ENCODE measurements at regions not wholly inside any gene's neighbourhood (a gene's known extent, or its start where the extent isn't known, plus 50 kb on each side); places are given as distances from the start of the nearest gene placed in this dataset.

GRCh38 chr19:31071136-31071855 is 277.9 kb downstream of the TSHZ3 start:
- Mint-ChIP-seq H3K9me3 (no peaks in the 10 kb centered on the region), H3K27ac (no peak overlapping the region), H3K27me3 (peaks cover 12 to 33% of the 10 kb centered on the region in 2 donors), H3K36me3 (no peaks in the 10 kb centered on the region), H3K4me1 (no peaks in the 10 kb centered on the region), H3K4me3 (no peak overlapping the region)
- H3K9me3 ChIP-seq (ENCODE audit: low read length): no peaks in the 10 kb centered on the region
- ChIA-PET POLR2A (no interaction called here), CTCF (no interaction called here)
- H3K4me1 ChIP-seq (ENCODE audit: insufficient read depth, low read length): no peaks in the 10 kb centered on the region
- no peak overlapping the region for H3K4me3 ChIP-seq (ENCODE audit: low read length)
- no peak overlapping the region for H3K27ac ChIP-seq (ENCODE audit: low read depth, low read length)
- DNase-seq: no peak
- no peaks in the 10 kb centered on the region for H3K27me3 ChIP-seq (ENCODE audit: insufficient read depth, low read length, poor library complexity, severe bottlenecking)
- H3K36me3 ChIP-seq (ENCODE audit: insufficient read depth, low read length): no peaks in the 10 kb centered on the region

- no peak overlapping the region for H3K4me3 ChIP-seq (ENCODE audit: low read length)
- Mint-ChIP-seq H3K27ac (no peak overlapping the region), H3K27me3 (peaks cover 9 to 33% of the 10 kb centered on the region in 2 donors), H3K4me3 (no peak overlapping the region), H3K36me3 (no peaks in the 10 kb centered on the region), H3K9me3 (no peaks in the 10 kb centered on the region), H3K4me1 (no peaks in the 10 kb centered on the region)
- no peak overlapping the region for H3K27ac ChIP-seq (ENCODE audit: low read depth, low read length)
- ChIA-PET CTCF (no interaction called here), POLR2A (no interaction called here)
- H3K9me3 ChIP-seq (ENCODE audit: low read length): no peaks in the 10 kb centered on the region
- DNase-seq: no peak
- no peaks in the 10 kb centered on the region for H3K36me3 ChIP-seq (ENCODE audit: insufficient read depth, low read length)
- H3K27me3 ChIP-seq (ENCODE audit: insufficient read depth, low read length, poor library complexity, severe bottlenecking): no peaks in the 10 kb centered on the region
- H3K4me1 ChIP-seq (ENCODE audit: insufficient read depth, low read length): no peaks in the 10 kb centered on the region
These were observed 278.8 kb downstream of the TSHZ3 start for GRCh38 chr19:31070146-31071065.

- ChIA-PET POLR2A (no interaction called here), CTCF (no interaction called here)
- no peak overlapping the region for H3K4me3 Mint-ChIP-seq
- Histone ChIP-seq H3K27me3 (ENCODE audit: insufficient read depth, low read length, poor library complexity, severe bottlenecking) (no peaks in the 10 kb centered on the region), H3K27ac (ENCODE audit: low read depth, low read length) (no peak overlapping the region), H3K4me3 (ENCODE audit: low read length) (no peak overlapping the region), H3K4me1 (ENCODE audit: insufficient read depth, low read length) (no peaks in the 10 kb centered on the region), H3K9me3 (ENCODE audit: low read length) (no peaks in the 10 kb centered on the region), H3K36me3 (ENCODE audit: insufficient read depth, low read length) (no peaks in the 10 kb centered on the region)
- no peaks in the 10 kb centered on the region for H3K36me3 Mint-ChIP-seq
- peaks cover 5 to 20% of the 10 kb centered on the region in 2 donors for H3K27me3 Mint-ChIP-seq
- no peak for DNase-seq
- no peaks in the 10 kb centered on the region for H3K9me3 Mint-ChIP-seq
- no peaks in the 10 kb centered on the region for H3K4me1 Mint-ChIP-seq
- no peak overlapping the region for H3K27ac Mint-ChIP-seq
These were observed 281.0 kb downstream of the TSHZ3 start for GRCh38 chr19:31068268-31068667.

DNA sequence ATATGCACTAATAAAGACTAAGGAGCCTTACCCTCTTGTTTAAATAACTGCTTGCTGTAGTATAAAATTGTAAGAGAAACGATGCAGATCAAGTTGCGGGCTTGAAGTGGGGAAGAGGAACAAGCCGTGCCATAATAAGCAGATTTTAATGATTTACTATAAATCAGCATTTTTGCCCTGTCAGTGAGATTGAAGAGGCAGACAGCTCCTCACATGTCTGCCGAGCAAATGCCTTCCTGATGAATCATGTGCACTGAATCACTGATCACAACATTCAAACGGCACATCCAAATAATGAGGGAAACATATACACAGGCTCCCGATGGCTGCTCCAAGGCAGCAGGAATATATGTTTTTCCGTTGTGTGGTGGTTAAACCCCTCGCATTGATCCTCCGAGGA is 282.9 kb downstream of the TSHZ3 start:
- CTCF ChIA-PET: no interaction called here
- H3K4me3 ChIP-seq (ENCODE audit: low read length): no peak overlapping the region

GRCh38 chr19:31064491-31064890 is 284.7 kb downstream of the TSHZ3 start:
- DNase-seq: no peak
- Histone ChIP-seq H3K27ac (ENCODE audit: low read depth, low read length) (no peak overlapping the region), H3K4me1 (ENCODE audit: insufficient read depth, low read length) (no peaks in the 10 kb centered on the region), H3K27me3 (ENCODE audit: insufficient read depth, low read length, poor library complexity, severe bottlenecking) (no peaks in the 10 kb centered on the region), H3K9me3 (ENCODE audit: low read length) (no peaks in the 10 kb centered on the region), H3K36me3 (ENCODE audit: insufficient read depth, low read length) (no peaks in the 10 kb centered on the region), H3K4me3 (ENCODE audit: low read length) (no peak overlapping the region)
- H3K4me1 Mint-ChIP-seq: no peaks in the 10 kb centered on the region
- H3K27ac Mint-ChIP-seq: no peak overlapping the region
- peaks cover 7 to 11% of the 10 kb centered on the region in 2 donors for H3K27me3 Mint-ChIP-seq
- peaks cover 0 to 11% (median 5%) of the 10 kb centered on the region in 5 donors for H3K9me3 Mint-ChIP-seq
- H3K36me3 Mint-ChIP-seq: peaks cover 0 to 2% (median 0%) of the 10 kb centered on the region in 3 donors
- ChIA-PET CTCF (interaction anchor here (0.6 kb wide), 1 partner anchor 10 kb away, joined by 3 read pairs; no protein-coding TSS in a partner anchor), POLR2A (no interaction called here)
- no peak overlapping the region for H3K4me3 Mint-ChIP-seq

More for the DNA sequence above, 282.9 kb downstream of the TSHZ3 start:
- Histone ChIP-seq H3K27ac (ENCODE audit: low read depth, low read length) (no peak overlapping the region), H3K9me3 (ENCODE audit: low read length) (no peaks in the 10 kb centered on the region), H3K4me1 (ENCODE audit: insufficient read depth, low read length) (no peaks in the 10 kb centered on the region), H3K27me3 (ENCODE audit: insufficient read depth, low read length, poor library complexity, severe bottlenecking) (no peaks in the 10 kb centered on the region), H3K36me3 (ENCODE audit: insufficient read depth, low read length) (no peaks in the 10 kb centered on the region)
- DNase-seq: no peak
- Mint-ChIP-seq H3K9me3 (peaks cover 0 to 2% (median 0%) of the 10 kb centered on the region in 5 donors), H3K4me1 (no peaks in the 10 kb centered on the region), H3K27ac (no peak overlapping the region), H3K27me3 (peaks cover 7 to 20% of the 10 kb centered on the region in 2 donors), H3K36me3 (no peaks in the 10 kb centered on the region), H3K4me3 (no peak overlapping the region)
- POLR2A ChIA-PET: no interaction called here

- POLR2A ChIA-PET: no interaction called here
- CTCF ChIA-PET: no interaction called here
- Mint-ChIP-seq H3K36me3 (peaks cover 0 to 3% (median 0%) of the 10 kb centered on the region in 3 donors), H3K27me3 (peaks cover 10 to 14% of the 10 kb centered on the region in 2 donors), H3K4me3 (no peak overlapping the region), H3K9me3 (peaks cover 0 to 16% (median 5%) of the 10 kb centered on the region in 5 donors), H3K4me1 (no peaks in the 10 kb centered on the region), H3K27ac (peak overlapping the region in 1 of 8 donors; percentile 76)
- H3K27ac ChIP-seq (ENCODE audit: low read depth, low read length): no peak overlapping the region
- H3K4me1 ChIP-seq (ENCODE audit: insufficient read depth, low read length): no peaks in the 10 kb centered on the region
- no peak for DNase-seq
- no peaks in the 10 kb centered on the region for H3K9me3 ChIP-seq (ENCODE audit: low read length)
- H3K36me3 ChIP-seq (ENCODE audit: insufficient read depth, low read length): no peaks in the 10 kb centered on the region
- H3K4me3 ChIP-seq (ENCODE audit: low read length): no peak overlapping the region
- no peaks in the 10 kb centered on the region for H3K27me3 ChIP-seq (ENCODE audit: insufficient read depth, low read length, poor library complexity, severe bottlenecking)
These were observed 290.4 kb downstream of the TSHZ3 start for GRCh38 chr19:31058676-31059340.

DNA sequence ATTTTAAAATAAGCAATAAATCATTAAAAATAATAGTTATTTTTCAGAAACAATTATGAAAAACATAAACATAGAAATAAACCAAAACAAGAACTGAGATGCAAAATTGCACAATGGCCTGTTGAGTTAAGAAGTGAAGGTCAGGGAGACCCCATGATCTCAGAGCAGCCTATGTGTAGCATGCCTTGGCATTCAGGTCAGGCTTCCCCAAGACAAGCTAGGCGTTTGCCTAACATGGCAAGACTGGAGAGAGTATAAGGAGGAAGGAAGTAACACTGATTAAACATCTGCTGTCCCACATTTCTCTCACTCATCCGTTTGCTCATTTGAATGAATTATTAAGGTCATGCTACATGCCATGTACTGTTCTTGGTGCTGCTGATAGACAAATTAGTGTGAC is 291.8 kb downstream of the TSHZ3 start:
- CTCF ChIA-PET: no interaction called here

GRCh38 chr19:31055454-31055853 is 293.8 kb downstream of the TSHZ3 start:
- Mint-ChIP-seq H3K4me1 (no peaks in the 10 kb centered on the region), H3K27me3 (peaks cover 8 to 29% of the 10 kb centered on the region in 2 donors), H3K4me3 (no peak overlapping the region), H3K36me3 (peaks cover 0 to 3% (median 0%) of the 10 kb centered on the region in 3 donors), H3K9me3 (peaks cover 0 to 9% (median 3%) of the 10 kb centered on the region in 5 donors), H3K27ac (no peak overlapping the region)
- Histone ChIP-seq H3K9me3 (ENCODE audit: low read length) (no peaks in the 10 kb centered on the region), H3K27me3 (ENCODE audit: insufficient read depth, low read length, poor library complexity, severe bottlenecking) (no peaks in the 10 kb centered on the region), H3K36me3 (ENCODE audit: insufficient read depth, low read length) (no peaks in the 10 kb centered on the region), H3K27ac (ENCODE audit: low read depth, low read length) (no peak overlapping the region), H3K4me1 (ENCODE audit: insufficient read depth, low read length) (no peaks in the 10 kb centered on the region), H3K4me3 (ENCODE audit: low read length) (no peak overlapping the region)
- CTCF ChIA-PET: interaction anchor here (1.4 to 2.0 kb wide), 3 partner anchors 9 to 1170 kb away, joined by 3 to 5 read pairs (median 4); no protein-coding TSS in a partner anchor
- POLR2A ChIA-PET: no interaction called here
- DNase-seq: no peak

More for the DNA sequence above, 291.8 kb downstream of the TSHZ3 start:
- no peaks in the 10 kb centered on the region for H3K4me1 Mint-ChIP-seq
- Histone ChIP-seq H3K9me3 (ENCODE audit: low read length) (no peaks in the 10 kb centered on the region), H3K27me3 (ENCODE audit: insufficient read depth, low read length, poor library complexity, severe bottlenecking) (no peaks in the 10 kb centered on the region), H3K36me3 (ENCODE audit: insufficient read depth, low read length) (no peaks in the 10 kb centered on the region), H3K4me3 (ENCODE audit: low read length) (no peak overlapping the region), H3K4me1 (ENCODE audit: insufficient read depth, low read length) (no peaks in the 10 kb centered on the region), H3K27ac (ENCODE audit: low read depth, low read length) (no peak overlapping the region)
- H3K27me3 Mint-ChIP-seq: peaks cover 8 to 21% of the 10 kb centered on the region in 2 donors
- DNase-seq: no peak
- no peak overlapping the region for H3K4me3 Mint-ChIP-seq
- peaks cover 0 to 16% (median 5%) of the 10 kb centered on the region in 5 donors for H3K9me3 Mint-ChIP-seq
- peaks cover 0 to 3% (median 0%) of the 10 kb centered on the region in 3 donors for H3K36me3 Mint-ChIP-seq
- no peak overlapping the region for H3K27ac Mint-ChIP-seq
- POLR2A ChIA-PET: no interaction called here

All from CD8-positive, alpha-beta memory T cell (primary cell).